ENCODE measurements at regions not wholly inside any gene's neighbourhood (a gene's known extent, or its start where the extent isn't known, plus 50 kb on each side); places are given as distances from the start of the nearest gene placed in this dataset.
"Not testable (repeated sequence)": the region's sequence is repeated elsewhere in the genome, so short reads cannot be mapped to it uniquely, and the experiment has no call there.

GRCh38 chr6:163748886-163749285 lies 334.4 kb downstream of the QKI start:
- DNase-seq, result no peak

- DNase-seq, result no peak
Measured at GRCh38 chr6:163748036-163748435, 333.5 kb downstream of the QKI start.

DNA sequence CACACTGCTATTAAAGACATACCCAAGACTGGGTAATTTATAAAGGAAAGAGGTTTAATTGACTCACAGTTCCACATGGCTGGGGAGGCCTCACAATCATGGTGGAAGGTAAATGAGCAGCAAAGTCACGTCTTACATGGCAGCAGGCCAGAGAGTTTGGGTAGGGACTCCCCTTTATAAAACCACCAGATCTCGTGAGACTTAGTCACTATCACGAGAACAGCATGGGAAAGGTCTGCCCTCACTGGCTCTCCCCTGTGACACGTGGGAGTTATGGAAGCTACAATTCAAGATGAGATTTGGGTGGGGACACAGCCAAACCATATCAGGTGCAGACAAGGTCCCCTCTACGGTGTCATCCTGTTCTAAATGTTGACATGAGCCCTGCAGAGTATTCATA lies 332.5 kb downstream of the QKI start:
- DNase-seq, result not testable (repeated sequence)

- peak; percentile 35 for DNase-seq
Measured at GRCh38 chr6:163745536-163746400, 331.2 kb downstream of the QKI start.

- DNase-seq, result no peak
Measured at GRCh38 chr6:163744256-163744925, 329.9 kb downstream of the QKI start.

GRCh38 chr6:163743796-163744195 lies 329.3 kb downstream of the QKI start:
- no peak for DNase-seq

DNA sequence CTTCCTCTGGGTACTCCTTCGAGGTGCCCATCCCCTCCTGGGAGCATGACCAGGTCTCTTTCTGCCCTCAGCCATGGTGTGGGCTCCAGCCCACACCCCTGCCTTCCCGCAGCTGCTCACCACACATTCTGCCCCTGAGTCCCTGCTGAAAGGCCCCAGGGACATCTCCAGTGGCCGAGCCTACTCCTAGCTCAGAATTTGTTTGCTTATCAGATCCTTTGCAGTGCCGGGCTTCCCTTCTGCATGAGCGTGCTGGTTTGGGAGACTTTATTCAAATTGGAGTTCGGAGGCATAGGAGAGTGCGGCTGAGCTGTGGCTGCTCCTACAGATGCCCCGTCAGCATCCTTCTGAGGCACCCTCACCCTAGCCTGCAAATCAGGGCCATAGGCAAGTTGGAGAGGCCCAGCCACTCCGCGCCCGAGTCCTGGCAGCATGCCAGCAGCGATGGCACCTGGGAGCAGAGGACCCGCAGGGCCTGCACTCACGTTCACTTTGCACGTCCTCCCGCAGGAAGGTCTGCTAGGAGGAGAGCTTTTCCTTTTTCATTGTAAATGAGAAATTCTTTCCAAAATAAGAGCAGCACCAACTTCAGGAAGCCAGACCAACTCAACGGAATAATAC lies 327.3 kb downstream of the QKI start:
- DNase-seq, result no peak

GRCh38 chr6:163741342-163741741 lies 326.8 kb downstream of the QKI start:
- no peak for DNase-seq

DNA sequence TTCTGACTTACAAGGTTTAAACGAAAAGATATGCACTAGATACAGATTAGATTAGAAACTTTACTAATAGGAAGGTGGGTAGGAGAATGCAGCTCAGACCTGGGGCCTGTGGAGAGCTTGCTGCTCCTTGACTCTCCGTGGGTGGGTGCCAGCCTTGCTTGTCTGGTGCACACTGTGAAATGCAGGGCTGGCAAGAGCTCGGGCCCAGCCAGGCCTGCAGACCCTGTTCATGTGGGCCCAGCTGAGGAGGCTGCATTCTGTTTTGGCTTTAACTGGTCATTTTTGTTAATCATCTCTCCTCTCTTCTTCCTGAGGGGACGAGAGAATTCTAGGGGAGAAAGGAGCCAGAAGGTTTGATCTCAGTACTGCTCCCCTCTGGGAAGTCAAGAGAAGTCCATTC lies 325.4 kb downstream of the QKI start:
- DNase-seq, result no peak

DNA sequence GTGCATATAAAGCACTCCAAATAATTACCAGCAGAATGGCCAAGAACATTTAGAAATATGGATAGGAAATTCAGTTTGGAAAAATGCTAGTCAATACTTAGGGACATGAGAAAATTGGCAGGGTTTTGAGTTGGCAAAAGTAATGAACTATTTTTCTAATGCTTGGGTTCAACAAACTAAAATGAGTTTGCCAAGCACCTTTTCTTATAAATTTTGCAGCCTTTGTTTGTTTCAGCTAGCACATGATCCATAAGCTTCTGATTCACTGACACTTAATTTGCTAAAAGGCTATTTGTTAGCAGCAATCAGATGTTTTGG lies 324.8 kb downstream of the QKI start:
- DNase-seq, result no peak

DNA sequence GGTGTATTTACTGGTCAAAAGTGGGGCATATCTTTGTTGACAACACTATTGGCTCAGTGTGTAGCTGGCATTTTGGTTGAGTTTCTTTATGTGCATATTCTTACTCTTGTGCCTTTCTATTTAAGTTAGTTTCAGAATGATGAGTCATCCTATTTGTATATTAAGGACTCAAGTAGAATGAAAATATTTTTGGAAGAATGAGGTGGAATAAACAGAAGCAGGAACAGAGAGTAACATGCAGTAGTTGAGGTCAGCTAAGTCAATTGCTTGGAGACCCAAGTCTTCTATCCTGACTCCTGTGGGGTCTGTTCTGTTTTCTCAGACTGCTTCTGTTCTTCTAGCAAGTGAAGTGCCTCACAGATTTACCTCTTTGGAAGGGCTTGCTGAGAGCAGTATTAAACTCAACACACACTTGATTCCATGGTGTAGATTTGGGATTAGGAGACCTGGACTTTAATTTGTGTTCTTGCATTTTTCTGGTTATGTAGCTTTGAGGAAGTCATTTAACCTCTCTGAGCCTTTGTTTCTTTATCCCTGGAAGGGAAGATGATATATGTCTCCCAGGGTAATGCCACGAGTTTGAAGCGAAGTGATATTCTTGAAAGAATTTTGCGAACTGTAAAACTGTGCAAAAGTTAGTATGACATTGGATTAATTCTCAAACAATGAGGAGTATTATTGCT lies 324.3 kb downstream of the QKI start:
- DNase-seq, result no peak

DNA sequence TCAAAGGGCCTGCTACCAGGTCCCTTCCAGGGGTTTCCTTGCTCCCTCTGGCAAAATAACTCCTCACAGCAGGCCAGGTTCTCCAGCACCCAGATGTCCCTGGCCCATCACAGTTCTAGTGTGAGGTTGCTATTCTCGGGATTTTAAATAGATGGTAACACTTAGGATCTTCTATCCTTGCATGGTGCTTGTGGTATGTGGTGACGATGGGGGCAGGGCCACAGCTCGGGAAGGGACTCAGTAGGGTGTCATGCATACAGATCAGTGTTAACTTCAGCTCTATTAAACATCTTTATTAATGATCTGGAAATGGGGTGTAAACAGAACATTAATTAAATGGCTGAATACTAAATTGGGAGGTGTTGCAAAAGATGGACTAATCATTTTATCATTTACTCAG lies 323.8 kb downstream of the QKI start:
- DNase-seq, result no peak

DNA sequence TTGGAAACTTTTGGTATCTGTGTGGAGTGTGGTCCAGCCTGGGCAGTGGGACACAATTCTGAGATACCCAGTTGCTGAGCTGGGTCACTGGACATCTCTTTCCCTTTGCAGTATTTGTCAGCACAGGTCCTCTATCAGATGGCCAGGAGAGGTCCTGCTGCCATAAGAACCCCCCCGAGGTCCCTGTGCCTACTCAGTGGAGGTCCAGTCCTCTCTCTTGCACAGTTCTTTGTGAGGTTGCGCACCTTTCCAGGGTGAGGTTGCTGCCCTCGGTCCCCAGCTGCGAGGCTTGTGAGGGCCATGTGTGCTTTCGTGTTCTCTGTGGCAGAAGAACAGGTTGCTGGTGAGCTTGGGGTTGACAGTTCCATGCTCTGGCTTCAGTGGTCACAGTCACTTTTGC lies 320.6 kb downstream of the QKI start:
- no peak for DNase-seq

GRCh38 chr6:163733061-163733460 lies 318.5 kb downstream of the QKI start:
- DNase-seq, result no peak

GRCh38 chr6:163732479-163732878 lies 318.0 kb downstream of the QKI start:
- DNase-seq, result no peak

- not testable (repeated sequence) for DNase-seq
Measured at GRCh38 chr6:163732014-163732351, 317.5 kb downstream of the QKI start.

GRCh38 chr6:163731215-163732013 lies 316.9 kb downstream of the QKI start:
- no peak for DNase-seq

DNA sequence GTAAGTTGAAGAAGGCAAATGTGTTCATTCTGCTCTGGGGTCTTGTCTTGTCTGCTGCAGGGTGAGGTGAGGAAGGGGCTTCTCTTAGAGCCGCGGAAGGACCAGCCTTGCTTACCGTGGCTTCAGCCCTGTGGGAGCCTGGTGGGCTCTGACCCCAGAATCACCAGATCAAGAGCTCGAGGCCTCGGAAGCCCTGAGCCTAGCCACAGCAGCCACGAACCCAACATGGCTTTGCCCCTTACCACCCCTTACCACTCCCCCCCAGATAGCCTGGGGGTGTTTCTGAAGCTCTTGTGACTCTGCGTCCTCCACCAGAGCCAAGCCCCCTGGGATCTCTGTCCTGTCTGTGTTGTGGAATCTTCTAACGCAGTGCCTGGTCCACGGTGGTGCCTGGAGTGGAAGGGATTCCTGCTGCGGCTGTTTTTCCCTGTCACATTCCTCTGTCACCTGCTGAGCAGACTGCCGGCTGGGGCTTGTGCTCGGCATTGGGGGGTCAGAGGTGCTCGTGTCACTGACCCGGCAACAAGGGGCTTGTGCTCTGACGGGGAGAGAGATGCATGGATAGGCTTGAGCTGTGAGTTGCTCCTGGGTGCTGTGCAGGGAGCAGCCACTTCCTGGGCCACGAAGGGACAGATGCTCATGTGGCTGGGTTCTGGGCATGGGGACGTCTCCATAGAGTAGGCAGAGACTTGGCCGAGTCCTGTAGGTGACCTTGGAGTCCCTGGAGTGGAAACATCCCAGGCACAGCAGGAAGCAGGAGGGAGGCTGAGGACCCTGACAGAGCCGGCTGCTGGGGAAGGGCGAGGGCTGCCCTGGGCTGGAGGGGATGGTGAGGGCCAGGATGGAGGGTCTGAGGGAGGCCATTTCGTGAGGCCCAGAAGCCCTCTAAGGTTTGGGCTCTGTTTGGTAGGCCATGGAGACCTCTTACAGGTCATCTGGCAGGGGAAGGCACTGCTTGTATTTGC lies 316.0 kb downstream of the QKI start:
- DNase-seq, result no peak

GRCh38 chr6:163729127-163729872 lies 314.8 kb downstream of the QKI start:
- DNase-seq, result no peak

DNA sequence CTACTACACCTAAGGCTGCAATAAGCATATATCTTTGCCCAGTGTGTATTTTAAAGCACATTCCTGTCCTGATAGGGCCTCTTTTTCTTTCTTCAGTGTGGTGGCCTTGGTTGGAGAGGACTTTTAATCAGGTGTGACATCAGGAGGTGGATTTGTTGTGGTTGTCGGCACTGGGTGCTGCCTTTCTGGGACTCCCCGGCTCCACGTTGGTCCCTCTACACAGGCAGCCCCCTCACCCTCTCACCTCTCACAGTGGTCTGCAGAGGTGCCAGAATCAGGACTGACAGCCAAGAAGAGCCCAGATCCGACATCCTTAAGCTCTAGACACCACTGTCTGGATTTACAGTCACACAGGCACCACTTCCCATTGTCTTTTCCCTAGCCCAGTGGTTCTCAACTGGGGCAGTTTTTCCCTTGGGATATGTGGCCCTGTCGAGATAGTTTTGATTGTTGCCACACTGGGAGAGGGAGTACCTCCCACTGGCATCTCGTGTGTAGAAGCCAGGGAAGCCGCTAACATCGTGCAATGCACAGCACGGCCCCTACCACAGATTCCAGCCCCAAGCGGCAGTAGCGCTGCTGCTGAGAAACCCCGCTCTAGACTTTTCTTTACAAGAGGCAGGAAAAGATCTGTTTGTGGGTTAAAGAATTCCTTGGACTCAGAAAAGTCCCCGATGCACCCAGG lies 314.1 kb downstream of the QKI start:
- DNase-seq, result no peak
